HG03457 (cell line): ENCODE measurements at regions not wholly inside any gene's neighbourhood (a gene's known extent, or its start where the extent isn't known, plus 50 kb on each side); places are given as distances from the start of the nearest gene placed in this dataset.
"Not testable (repeated sequence)": the region's sequence is repeated elsewhere in the genome, so short reads cannot be mapped to it uniquely, and the experiment has no call there.

ENCODE experiments used
- ATAC-seq: cut with Tn5 transposase; IDR thresholded peaks from one replicate; pipeline ENCODE4 v1.9.1; 2021; ENCODE audit warnings: moderate number of reproducible peaks; ENCODE audit not compliant: unreplicated experiment

DNA sequence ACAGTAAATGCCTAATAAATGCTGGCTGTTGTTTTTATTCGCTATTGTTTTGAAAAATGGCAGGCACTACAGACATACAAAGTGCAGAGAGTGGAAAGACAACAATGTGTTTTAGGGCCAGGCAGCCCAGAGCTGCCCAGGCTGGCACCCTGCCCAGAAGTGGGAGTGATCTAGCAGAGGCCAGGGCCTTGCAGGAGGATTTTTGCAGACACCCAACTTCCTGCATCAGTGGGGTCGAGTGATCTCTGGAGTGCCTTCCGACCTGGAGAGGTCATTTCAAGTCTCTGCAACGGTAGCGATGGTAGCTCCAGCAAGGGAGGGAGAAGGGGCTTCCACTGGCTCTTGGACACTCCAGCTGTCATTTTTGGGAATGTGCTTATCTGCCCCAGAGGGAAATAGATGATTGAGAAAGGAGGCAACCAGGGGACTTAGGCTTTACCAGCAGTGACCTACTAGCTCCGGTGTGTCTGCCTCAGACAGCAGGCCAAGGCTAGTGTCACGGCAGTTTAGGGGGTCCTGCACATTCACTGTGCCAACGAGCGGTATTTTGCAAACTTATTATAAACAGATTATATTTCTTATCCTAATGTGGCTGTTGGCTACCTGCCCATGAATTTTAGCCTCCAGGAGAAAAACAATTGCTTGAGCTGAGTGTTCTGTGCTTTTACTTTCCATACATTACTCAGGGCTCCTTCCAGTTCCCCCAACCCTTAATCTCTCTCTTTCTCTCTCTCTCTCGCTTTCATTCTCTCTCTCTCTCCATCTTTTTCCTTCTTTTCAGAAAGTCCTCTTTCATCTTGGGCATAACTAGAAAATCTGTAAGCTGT is 153.9 kb upstream of the PLGLB2 start:
- not testable (repeated sequence) for ATAC-seq

DNA sequence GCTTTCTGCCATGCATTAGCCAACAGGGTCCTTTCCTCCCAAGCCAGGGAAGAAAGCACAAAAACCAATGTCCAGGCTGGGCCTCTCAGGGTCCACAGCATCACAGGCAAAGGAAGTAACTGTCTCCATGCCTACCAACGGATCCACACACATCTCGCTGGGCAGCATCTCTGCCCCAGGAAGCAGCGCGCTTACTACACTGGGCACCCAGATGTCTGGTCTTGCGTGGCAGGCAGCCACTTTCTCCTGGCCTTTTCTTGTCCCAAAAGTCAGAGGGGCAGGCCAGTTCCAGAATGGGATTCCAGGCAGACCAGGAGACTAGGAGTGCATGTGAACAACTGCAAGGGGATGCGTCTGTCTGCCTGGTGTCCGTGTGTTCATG is 153.3 kb upstream of the PLGLB2 start:
- not testable (repeated sequence) for ATAC-seq

- ATAC-seq = not testable (repeated sequence)
These were observed 152.9 kb upstream of the PLGLB2 start for GRCh38 chr2:87595017-87595416.

- not testable (repeated sequence) for ATAC-seq
These were observed 146.9 kb upstream of the PLGLB2 start for GRCh38 chr2:87600961-87601360.

- not testable (repeated sequence) for ATAC-seq
These were observed 145.8 kb upstream of the PLGLB2 start for GRCh38 chr2:87602118-87602517.

GRCh38 chr2:87602728-87603127 is 145.2 kb upstream of the PLGLB2 start:
- not testable (repeated sequence) for ATAC-seq

DNA sequence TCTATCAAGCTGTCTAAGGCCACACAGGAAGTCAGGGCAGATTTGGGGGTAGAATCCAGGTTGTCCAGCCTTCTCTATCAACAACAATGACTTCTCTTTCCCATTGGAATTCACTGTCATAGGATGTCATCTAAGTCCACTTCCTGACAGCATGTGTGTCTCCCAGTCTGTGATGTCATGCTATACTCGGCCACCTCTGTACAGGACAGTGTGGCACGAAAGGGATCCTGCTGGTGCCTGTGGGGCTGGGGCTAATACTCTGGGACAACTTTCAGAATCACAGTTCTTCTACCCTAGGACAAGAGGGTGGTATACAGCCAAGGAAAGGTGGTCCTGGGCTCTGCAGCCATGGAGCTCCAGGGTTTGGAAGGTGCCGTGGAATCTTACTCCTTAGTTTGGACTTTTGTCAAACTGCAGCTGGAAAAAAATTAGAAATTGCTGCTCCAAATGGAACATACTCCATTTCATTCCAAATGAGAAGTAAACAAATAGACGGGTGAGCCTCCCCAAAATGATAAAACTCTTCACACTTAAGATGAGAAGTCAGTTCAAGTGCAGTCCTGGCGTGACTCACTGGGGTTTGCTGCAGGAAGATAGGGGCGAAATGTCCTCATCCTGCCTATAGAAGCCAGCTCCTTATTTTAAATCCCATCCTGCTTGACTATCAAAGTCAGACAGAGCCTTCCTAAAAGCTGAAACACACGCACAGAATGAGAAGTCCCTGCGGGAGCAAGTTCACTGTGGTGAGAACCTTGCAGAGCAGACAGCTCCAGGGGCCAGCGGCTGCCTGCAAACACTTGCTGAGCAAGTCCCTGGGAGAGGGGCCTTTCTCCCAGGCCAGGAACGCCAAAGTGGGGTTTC is 144.2 kb upstream of the PLGLB2 start:
- not testable (repeated sequence) for ATAC-seq

DNA sequence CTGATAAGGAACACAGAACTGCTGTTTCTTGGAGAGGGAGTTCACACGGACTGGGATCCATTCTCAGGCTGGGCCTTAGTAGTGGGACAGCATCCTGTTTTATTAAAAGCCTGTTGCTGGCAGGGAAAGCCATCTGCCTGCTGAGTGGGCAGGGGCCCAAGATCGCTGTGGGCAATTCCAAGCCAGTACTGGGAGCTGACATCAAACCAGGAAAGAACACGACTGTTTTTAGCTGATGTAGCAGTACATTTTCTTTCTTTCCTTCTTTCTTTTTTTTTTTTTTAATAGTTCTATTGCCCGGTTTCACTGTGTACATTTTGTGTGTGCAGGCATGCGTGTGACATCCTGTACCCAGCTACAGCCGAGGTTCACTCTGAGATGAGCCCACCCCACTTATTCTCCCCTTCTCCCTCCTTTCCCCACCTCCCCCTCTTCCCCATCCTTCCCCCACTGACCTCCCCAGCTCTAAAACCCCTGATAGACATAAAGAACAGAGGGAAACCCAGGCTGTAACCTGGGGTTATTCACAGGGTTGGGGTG is 143.5 kb upstream of the PLGLB2 start:
- not testable (repeated sequence) for ATAC-seq

DNA sequence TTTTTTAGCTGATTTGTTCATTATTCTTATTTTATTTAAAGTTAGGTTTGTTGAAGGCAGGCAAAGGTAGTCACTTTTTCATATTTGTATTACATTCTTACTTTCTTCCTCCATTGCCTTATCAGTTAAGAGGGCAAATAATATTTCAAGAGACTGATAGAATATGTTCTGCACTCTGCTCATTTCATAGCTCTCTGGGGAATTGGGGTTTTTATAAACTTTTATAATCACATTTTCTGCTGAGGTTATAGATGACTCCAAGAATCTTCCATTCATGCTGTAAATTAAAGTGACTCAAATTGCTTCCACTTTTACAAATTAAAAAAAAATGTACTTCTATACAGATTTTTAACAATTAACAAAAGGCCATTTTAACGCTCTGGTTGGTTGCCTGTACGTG is 142.9 kb upstream of the PLGLB2 start:
- ATAC-seq = not testable (repeated sequence)

DNA sequence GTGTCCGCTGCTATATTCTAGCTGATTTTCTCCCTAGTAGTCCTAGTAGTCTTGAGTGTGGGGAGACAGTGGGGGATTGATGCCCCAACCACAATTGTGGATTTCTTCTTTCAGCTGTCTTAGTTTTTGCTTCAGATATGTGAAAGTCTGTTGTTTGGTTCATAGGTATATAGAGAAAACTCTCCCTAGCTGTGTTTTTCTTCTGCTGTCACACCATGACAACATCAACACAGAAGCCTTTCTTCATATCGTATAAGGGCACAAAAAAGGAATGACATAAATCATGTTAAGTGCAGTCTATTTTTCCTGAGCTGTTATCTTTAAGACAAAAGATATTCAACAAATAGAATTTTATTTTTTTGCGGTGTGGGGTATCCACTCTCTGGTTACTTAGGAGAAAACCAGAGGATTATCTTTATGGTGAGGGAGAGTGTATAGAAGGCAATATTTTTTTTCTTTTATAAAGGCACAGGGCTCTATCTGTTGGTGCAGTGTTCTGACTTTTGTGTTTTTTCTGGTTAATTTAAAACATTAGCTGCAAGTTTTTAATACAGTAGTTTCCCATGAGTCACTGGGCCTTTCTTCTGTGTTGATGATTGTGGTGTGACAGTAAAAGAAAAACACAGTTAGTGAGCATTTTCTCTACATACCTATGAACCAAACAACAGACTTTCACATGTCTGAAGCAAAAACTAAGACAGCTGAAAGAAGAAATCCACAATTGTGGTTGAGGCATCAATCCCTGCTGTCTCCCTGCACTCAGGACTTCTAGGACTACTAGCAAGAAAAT is 139.3 kb upstream of the PLGLB2 start:
- not testable (repeated sequence) for ATAC-seq

DNA sequence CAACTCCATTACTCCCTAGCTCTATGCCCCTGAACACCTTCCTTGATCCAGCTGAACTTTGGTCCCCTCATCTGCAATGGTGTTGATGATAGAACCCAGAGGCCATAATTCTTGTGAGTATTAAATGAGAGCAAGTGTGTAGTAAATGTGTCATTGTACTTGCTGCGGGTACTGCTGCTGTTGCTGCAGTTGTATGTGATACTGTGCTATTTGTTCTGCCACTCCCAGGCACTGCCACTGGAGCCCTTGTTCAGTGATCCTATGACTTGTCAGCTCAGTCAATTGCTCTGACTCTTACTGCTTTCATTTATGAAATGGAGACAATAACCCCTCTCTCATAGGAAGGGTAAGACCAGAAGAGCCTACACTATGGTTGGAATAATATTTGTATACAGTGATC is 136.9 kb upstream of the PLGLB2 start:
- not testable (repeated sequence) for ATAC-seq

DNA sequence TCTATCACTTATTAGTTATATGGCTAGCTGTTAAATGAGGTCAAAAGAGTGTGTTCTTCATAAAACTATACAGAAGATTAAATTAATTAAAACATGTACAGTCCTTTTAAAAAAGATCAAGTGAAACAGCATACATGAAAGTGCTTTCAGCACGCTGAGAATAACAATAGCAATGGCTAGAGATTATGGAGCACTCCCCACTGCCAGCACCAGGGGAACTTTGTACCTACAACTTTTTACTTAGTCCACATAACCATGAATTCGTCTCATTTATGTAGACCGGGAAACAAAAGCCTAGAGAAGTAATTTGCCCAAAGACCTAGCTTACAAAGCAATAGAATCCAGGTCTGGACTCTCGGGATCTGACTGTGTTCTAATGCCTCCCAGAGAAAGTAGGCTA is 136.5 kb upstream of the PLGLB2 start:
- not testable (repeated sequence) for ATAC-seq

DNA sequence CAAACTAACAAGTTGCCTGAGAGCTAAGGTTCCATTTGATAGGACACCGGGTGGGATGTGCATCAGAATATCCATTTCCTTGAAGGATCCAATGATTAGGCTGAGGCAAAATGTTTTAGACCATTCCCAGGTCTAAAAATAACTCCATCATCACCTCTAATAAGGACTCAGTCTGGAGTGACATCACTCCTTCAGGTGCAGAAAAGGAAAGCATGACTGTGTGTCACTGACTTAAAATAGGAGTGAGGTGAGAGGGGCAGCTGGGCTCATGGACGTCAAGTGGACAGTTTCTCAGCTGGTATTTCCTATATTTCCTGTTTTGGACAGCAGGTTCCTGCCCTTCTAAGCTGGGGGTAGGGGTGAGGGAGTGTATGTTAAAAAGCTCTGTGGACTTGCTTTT is 135.9 kb upstream of the PLGLB2 start:
- not testable (repeated sequence) for ATAC-seq

GRCh38 chr2:87614829-87615434 is 133.0 kb upstream of the PLGLB2 start:
- ATAC-seq = not testable (repeated sequence)

- not testable (repeated sequence) for ATAC-seq
These were observed 128.8 kb upstream of the PLGLB2 start for GRCh38 chr2:87619121-87619520.

GRCh38 chr2:87621139-87621538 is 126.7 kb upstream of the PLGLB2 start:
- not testable (repeated sequence) for ATAC-seq

DNA sequence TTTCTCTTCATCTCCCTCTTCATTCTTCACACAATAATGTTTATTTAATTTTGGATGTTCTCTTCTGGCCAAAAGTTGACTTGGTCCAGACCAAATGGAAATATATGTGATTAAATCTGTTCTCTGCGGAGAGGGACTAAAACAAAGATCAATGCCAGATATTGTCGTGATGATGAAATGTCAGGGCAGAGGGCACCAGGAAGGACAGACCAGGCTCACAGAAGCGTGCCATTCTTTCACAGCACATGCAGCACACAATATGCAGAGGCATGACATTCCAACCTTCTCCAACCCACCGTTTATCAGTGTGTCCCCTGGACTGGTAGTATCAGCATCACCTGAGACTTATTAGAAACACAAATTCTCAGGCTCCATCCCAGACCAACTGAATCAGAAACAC is 125.2 kb upstream of the PLGLB2 start:
- not testable (repeated sequence) for ATAC-seq

GRCh38 chr2:87629491-87630458 is 118.1 kb upstream of the PLGLB2 start:
- not testable (repeated sequence) for ATAC-seq

GRCh38 chr2:87630892-87631291 is 117.0 kb upstream of the PLGLB2 start:
- not testable (repeated sequence) for ATAC-seq
